Vagina (tissue), 2 donors: ENCODE measurements at regions not wholly inside any gene's neighbourhood (a gene's known extent, or its start where the extent isn't known, plus 50 kb on each side); places are given as distances from the start of the nearest gene placed in this dataset.

Experiments used
- POLR2A ChIP-seq, 2 donors: fragments of 450-650 bp; IDR thresholded peaks; one replicate each; pipeline ENCODE4 v1.6.1; 2017; ENCODE audit warnings: antibody characterized with exemption in 2 of 2, mild to moderate bottlenecking in 2 of 2, moderate library complexity in 2 of 2
- POLR2AphosphoS5 ChIP-seq, 2 donors: sonication (generic); formaldehyde crosslinking; IDR thresholded peaks; one replicate each; pipeline ENCODE4 v1.9.0; 2017; ENCODE audit warnings: antibody characterized with exemption in 2 of 2, mild to moderate bottlenecking in 2 of 2, low read depth in 1 of 2; ENCODE audit not compliant: insufficient read depth in 1 of 2
- TF ChIP-seq, protein P1 (sequence below), 3 experiments: fragments of 450-650 bp in 2 of 3; fragments of 200-600 bp in 1 of 3; sonication (generic) in 1 of 3; IDR thresholded peaks; one replicate each; pipeline ENCODE4 v1.5.1; 2017 to 2019; ENCODE audit warnings: antibody characterized with exemption in 3 of 3, mild to moderate bottlenecking in 2 of 3, moderate library complexity in 2 of 3

DNA sequence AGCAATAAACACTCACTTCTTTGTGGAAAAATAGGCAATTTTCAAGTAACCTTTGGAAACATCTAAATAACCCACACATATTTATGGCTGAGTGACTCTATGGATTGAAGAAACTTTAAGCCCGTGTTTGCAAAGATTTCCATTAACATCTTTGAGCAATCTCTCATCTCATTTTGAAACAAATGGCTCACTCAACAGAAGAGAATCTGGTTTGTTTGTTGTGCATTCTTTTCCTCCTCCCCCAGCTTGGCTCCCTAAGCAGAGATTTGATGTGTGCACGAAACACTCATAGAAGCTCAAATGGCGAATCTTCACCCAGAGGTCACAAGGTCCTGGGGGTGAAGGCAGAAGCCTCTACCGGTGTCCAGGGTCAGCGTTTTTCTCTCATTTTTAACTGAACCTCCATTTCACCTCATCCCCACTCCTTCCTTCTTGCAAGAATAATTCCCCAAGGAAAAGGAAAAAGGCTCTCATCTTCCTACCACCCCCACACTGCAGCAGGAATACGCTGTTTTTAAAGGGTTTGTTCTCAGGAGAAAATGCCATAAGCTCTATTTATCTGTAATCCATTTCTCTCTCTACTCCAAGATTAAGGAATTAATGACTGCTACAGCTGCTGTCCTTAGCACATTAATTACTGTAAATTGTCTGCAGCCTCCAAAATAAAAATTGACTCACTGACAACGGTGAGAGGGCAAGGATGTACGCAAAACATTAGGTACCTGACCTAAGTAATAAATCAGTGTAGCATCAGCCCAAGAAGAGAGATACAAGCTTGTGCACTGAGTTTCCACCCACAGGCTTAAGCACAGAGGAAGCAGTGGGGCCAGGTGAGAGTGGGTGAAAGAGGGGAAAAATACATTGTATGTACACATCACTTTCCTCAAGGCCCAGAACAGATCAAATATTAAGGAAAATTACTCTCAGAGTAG, 307.6 kb upstream of the NOCT start:
- no peak for TF ChIP-seq POLR2A (IDR thresholded peaks at IDR 0.05)
- TF ChIP-seq, protein P1, sequence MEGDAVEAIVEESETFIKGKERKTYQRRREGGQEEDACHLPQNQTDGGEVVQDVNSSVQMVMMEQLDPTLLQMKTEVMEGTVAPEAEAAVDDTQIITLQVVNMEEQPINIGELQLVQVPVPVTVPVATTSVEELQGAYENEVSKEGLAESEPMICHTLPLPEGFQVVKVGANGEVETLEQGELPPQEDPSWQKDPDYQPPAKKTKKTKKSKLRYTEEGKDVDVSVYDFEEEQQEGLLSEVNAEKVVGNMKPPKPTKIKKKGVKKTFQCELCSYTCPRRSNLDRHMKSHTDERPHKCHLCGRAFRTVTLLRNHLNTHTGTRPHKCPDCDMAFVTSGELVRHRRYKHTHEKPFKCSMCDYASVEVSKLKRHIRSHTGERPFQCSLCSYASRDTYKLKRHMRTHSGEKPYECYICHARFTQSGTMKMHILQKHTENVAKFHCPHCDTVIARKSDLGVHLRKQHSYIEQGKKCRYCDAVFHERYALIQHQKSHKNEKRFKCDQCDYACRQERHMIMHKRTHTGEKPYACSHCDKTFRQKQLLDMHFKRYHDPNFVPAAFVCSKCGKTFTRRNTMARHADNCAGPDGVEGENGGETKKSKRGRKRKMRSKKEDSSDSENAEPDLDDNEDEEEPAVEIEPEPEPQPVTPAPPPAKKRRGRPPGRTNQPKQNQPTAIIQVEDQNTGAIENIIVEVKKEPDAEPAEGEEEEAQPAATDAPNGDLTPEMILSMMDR (IDR thresholded peaks at IDR 0.05) = no peak
- no peak for TF ChIP-seq POLR2AphosphoS5 (IDR thresholded peaks at IDR 0.05; ENCODE audit: insufficient read depth in 1 of 2, low read depth in 1 of 2)
